ENCODE measurements at regions not wholly inside any gene's neighbourhood (a gene's known extent, or its start where the extent isn't known, plus 50 kb on each side); places are given as distances from the start of the nearest gene placed in this dataset.

DNA sequence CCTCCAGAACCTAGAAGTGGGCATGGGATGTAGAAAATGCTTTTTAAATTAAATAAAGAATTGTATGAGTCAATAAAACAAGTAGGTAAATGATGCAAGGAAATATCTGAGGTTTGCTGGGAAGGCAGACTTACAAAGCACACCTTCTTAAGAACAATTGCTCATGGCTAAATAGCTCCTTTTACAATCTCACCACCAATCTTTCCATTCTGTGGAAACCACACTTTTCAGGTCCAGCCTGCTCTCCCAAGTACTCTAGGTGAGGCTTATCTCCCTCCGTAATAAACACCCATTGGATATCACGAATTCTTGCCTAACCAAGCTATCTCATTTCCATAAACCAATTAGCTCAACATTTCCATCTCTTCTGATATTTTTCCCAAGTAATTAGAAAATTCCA is 91.5 kb upstream of the SLC8A1 start:
- Histone ChIP-seq H3K4me2 (no peak overlapping the region), H3K9ac (no peak overlapping the region), H3K9me3 (no peaks in the 10 kb centered on the region), H3K27ac (no peak overlapping the region), H3K4me3 (no peak overlapping the region), H3K36me3 (no peaks in the 10 kb centered on the region), H3K4me1 (no peaks in the 10 kb centered on the region), H3K27me3 (no peaks in the 10 kb centered on the region), H4K20me1 (no peaks in the 10 kb centered on the region)
- no peak for TF ChIP-seq Cebpa-rat (IDR thresholded peaks at IDR 0.05)

- H3K27me3 ChIP-seq, result no peaks in the 10 kb centered on the region
Observed at GRCh38 chr2:40544072-40544471, 92.2 kb upstream of the SLC8A1 start.

DNA sequence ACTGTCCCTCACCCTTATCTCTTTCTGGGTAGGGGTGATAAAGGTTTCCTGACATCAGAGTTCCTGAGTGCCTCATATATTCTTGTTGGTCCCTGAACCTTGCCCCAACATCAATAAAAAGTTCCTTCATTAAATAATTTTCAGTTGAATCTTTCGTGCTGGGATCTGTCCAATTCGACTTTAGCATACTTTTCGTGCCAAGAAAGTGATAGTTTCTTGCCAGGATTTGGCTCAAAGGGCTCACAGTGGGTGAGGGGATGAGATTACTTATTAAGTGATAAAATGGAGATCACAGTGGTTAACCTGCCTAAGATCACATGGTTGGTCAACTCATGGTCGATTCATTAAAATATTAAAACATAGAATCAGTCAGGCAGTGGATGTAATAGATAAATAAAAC is 93.8 kb upstream of the SLC8A1 start:
- Histone ChIP-seq H3K27ac (no peak overlapping the region), H3K36me3 (no peaks in the 10 kb centered on the region), H3K4me1 (no peaks in the 10 kb centered on the region), H3K9ac (no peak overlapping the region), H3K4me3 (no peak overlapping the region), H4K20me1 (no peaks in the 10 kb centered on the region), H3K9me3 (no peaks in the 10 kb centered on the region), H3K4me2 (no peak overlapping the region), H3K27me3 (no peaks in the 10 kb centered on the region)
- TF ChIP-seq Cebpa-rat (IDR thresholded peaks at IDR 0.05), result no peak

More at GRCh38 chr2:40544072-40544471, 92.2 kb upstream of the SLC8A1 start:
- Histone ChIP-seq H3K9me3 (no peaks in the 10 kb centered on the region), H3K36me3 (no peaks in the 10 kb centered on the region), H3K4me2 (no peak overlapping the region), H3K4me3 (no peak overlapping the region), H3K27ac (no peak overlapping the region), H3K9ac (no peak overlapping the region), H3K4me1 (no peaks in the 10 kb centered on the region), H4K20me1 (no peaks in the 10 kb centered on the region)
- TF ChIP-seq Cebpa-rat (IDR thresholded peaks at IDR 0.05), result no peak

- H3K9ac ChIP-seq, result no peak overlapping the region
- H3K36me3 ChIP-seq, result no peaks in the 10 kb centered on the region
- no peaks in the 10 kb centered on the region for H3K9me3 ChIP-seq
- no peak overlapping the region for H3K27ac ChIP-seq
- H3K4me2 ChIP-seq, result no peak overlapping the region
- no peaks in the 10 kb centered on the region for H3K27me3 ChIP-seq
- H3K4me3 ChIP-seq, result no peak overlapping the region
- H3K4me1 ChIP-seq, result no peaks in the 10 kb centered on the region
- H4K20me1 ChIP-seq, result no peaks in the 10 kb centered on the region
- no peak for TF ChIP-seq Cebpa-rat (IDR thresholded peaks at IDR 0.05)
Observed at GRCh38 chr2:40546439-40547191, 94.7 kb upstream of the SLC8A1 start.

DNA sequence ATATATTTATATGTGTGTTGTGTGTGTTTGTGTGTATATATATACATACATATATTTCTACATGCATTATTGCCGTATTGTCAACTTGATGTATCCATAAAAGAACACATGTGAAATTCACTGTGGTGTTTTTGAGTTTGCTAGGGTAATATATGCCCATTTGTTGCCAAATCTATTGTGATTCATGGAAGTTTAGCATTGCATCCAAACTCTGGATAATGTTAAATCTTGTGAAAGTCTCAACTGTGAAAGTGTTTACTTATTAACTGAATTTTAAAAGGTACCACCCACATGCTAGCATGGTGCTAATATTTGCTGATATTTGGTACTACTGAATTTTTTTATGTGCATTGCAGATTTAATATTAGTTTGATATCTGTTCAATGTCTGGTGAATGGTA is 96.6 kb upstream of the SLC8A1 start:
- H3K4me2 ChIP-seq, result no peak overlapping the region
- no peaks in the 10 kb centered on the region for H3K36me3 ChIP-seq
- no peaks in the 10 kb centered on the region for H3K9me3 ChIP-seq
- H3K4me1 ChIP-seq, result no peaks in the 10 kb centered on the region
- H4K20me1 ChIP-seq, result no peaks in the 10 kb centered on the region
- TF ChIP-seq Cebpa-rat (IDR thresholded peaks at IDR 0.05), result no peak
- no peak overlapping the region for H3K9ac ChIP-seq
- H3K4me3 ChIP-seq, result no peak overlapping the region
- no peak overlapping the region for H3K27ac ChIP-seq
- H3K27me3 ChIP-seq, result no peaks in the 10 kb centered on the region

DNA sequence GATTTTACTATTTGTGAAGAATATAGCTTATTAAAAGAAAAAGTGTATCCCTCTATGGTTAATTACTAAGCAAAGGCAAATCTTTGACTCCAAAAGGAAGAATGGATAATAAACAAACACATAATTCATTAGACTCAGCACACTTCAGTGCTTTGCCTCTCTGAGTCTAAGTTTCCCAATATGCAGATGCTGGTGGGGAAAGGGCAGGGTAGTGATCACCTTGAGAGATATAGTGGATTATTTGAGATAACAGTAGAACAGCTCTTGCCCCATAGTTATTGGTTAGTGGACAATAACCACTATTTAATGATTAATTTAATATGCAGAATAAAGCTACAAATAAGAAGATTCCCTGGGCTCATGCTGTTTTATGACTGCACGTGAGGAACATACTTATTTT is 98.2 kb upstream of the SLC8A1 start:
- H3K4me3 ChIP-seq, result no peak overlapping the region
- no peaks in the 10 kb centered on the region for H3K4me1 ChIP-seq
- H3K4me2 ChIP-seq, result no peak overlapping the region
- no peak overlapping the region for H3K27ac ChIP-seq
- no peaks in the 10 kb centered on the region for H3K27me3 ChIP-seq
- H3K9ac ChIP-seq, result no peak overlapping the region
- no peaks in the 10 kb centered on the region for H3K36me3 ChIP-seq
- H3K9me3 ChIP-seq, result no peaks in the 10 kb centered on the region
- H4K20me1 ChIP-seq, result no peaks in the 10 kb centered on the region
- TF ChIP-seq Cebpa-rat (IDR thresholded peaks at IDR 0.05), result no peak

DNA sequence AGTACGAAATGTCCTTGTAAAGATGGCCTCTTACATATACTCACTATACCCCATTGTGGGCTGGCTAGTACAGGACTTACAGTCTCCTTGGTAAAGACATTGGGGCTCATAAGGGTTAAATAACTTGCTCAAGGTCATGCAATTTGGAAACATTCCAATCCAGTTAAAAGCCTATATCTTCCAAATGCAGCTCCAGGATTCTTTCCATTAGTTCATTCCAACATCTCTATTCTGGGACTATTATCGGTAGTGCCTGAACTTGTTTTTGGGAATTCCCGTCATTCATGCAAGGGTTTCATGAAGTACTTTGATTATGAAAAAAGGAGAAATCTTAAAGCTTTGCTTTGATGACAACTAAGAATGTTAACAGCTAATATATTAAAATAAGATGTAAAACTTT is 99.2 kb upstream of the SLC8A1 start:
- Histone ChIP-seq H3K9ac (no peak overlapping the region), H3K4me2 (no peak overlapping the region), H3K4me1 (no peaks in the 10 kb centered on the region), H4K20me1 (no peaks in the 10 kb centered on the region), H3K9me3 (no peaks in the 10 kb centered on the region), H3K27me3 (no peaks in the 10 kb centered on the region), H3K4me3 (no peak overlapping the region), H3K27ac (no peak overlapping the region), H3K36me3 (no peaks in the 10 kb centered on the region)
- TF ChIP-seq Cebpa-rat (IDR thresholded peaks at IDR 0.05), result no peak

- Histone ChIP-seq H3K4me3 (no peak overlapping the region), H3K36me3 (no peaks in the 10 kb centered on the region), H3K4me2 (no peak overlapping the region), H3K27ac (no peak overlapping the region), H3K27me3 (no peaks in the 10 kb centered on the region), H3K9ac (no peak overlapping the region), H3K9me3 (no peaks in the 10 kb centered on the region), H3K4me1 (no peaks in the 10 kb centered on the region), H4K20me1 (no peaks in the 10 kb centered on the region)
- TF ChIP-seq Cebpa-rat (IDR thresholded peaks at IDR 0.05), result no peak
Observed at GRCh38 chr2:40554665-40555294, 102.9 kb upstream of the SLC8A1 start.

DNA sequence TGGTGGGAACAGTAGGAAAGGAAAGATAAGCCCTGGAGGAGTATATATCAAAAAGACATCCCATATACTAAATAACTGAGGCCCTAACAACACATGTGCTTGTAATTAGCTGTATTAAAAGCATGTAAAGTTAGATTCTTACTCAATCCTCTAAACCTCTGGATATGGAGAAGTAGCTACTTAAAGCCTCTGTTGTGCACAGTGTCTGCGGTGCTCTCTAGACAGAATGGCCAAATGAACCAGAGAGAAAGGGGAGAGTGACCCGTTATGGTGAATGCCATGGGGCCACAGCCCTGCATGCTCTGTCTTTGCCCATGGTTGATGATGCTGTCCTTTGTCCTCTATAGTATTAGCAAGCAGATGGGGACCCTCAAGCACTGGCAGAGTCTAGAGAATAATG is 104.4 kb upstream of the SLC8A1 start:
- Histone ChIP-seq H3K27ac (no peak overlapping the region), H3K9ac (no peak overlapping the region), H3K4me2 (no peak overlapping the region), H4K20me1 (no peaks in the 10 kb centered on the region), H3K9me3 (no peaks in the 10 kb centered on the region), H3K36me3 (no peaks in the 10 kb centered on the region), H3K4me1 (no peaks in the 10 kb centered on the region), H3K4me3 (no peak overlapping the region), H3K27me3 (no peaks in the 10 kb centered on the region)
- no peak for TF ChIP-seq Cebpa-rat (IDR thresholded peaks at IDR 0.05)

DNA sequence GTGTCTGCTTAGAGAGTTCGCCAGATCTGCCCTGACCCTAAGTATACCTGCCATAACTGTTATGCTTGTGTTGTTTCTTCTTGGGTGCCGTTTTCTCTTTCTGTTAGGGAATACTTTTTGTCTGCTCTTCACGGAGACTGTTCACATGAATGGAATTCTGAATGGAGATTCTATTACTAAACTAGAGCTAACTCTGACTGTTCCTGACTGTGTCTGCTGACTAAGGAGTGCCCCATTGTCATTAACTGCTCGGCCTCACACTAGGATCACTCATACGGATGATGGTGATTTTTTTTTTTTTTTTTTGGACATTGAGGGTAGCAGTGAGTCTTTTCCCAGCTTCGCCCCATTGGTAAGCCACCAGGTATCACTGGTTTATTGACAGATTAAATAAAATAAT is 104.8 kb upstream of the SLC8A1 start:
- no peak for TF ChIP-seq Cebpa-rat (IDR thresholded peaks at IDR 0.05)
- Histone ChIP-seq H3K27ac (no peak overlapping the region), H3K4me2 (no peak overlapping the region)

More for the DNA sequence above, 104.8 kb upstream of the SLC8A1 start:
- no peaks in the 10 kb centered on the region for H3K4me1 ChIP-seq
- no peaks in the 10 kb centered on the region for H3K9me3 ChIP-seq
- H4K20me1 ChIP-seq, result no peaks in the 10 kb centered on the region
- H3K36me3 ChIP-seq, result no peaks in the 10 kb centered on the region
- no peaks in the 10 kb centered on the region for H3K27me3 ChIP-seq
- no peak overlapping the region for H3K4me3 ChIP-seq
- H3K9ac ChIP-seq, result no peak overlapping the region
